ENCODE measurements at regions not wholly inside any gene's neighbourhood (a gene's known extent, or its start where the extent isn't known, plus 50 kb on each side); places are given as distances from the start of the nearest gene placed in this dataset.

GRCh38 chr5:3891113-3891512 lies 295.5 kb downstream of the IRX1 start:
- DNase-seq: no peak

- DNase-seq: no peak
Observed at GRCh38 chr5:3893527-3893926, 297.9 kb downstream of the IRX1 start.

- DNase-seq: no peak
Observed at GRCh38 chr5:3893975-3894374, 298.3 kb downstream of the IRX1 start.

GRCh38 chr5:3896098-3896497 lies 300.5 kb downstream of the IRX1 start:
- no peak for DNase-seq

- DNase-seq: no peak
Observed at GRCh38 chr5:3899093-3899492, 303.5 kb downstream of the IRX1 start.

GRCh38 chr5:3904584-3904983 lies 309.0 kb downstream of the IRX1 start:
- DNase-seq: no peak

GRCh38 chr5:3905031-3905430 lies 309.4 kb downstream of the IRX1 start:
- no peak for DNase-seq

GRCh38 chr5:3905521-3905920 lies 309.9 kb downstream of the IRX1 start:
- DNase-seq: no peak

- DNase-seq: no peak
Observed at GRCh38 chr5:3911111-3911510, 315.5 kb downstream of the IRX1 start.

- peak; percentile 28 for DNase-seq
Observed at GRCh38 chr5:3911773-3912172, 316.1 kb downstream of the IRX1 start.

GRCh38 chr5:3912790-3913189 lies 317.2 kb downstream of the IRX1 start:
- DNase-seq: no peak

- DNase-seq: peak; percentile 39
Observed at GRCh38 chr5:3913279-3913678, 317.6 kb downstream of the IRX1 start.

- no peak for DNase-seq
Observed at GRCh38 chr5:3925022-3925421, 329.4 kb downstream of the IRX1 start.

- DNase-seq: no peak
Observed at GRCh38 chr5:3925935-3926334, 330.3 kb downstream of the IRX1 start.

- no peak for DNase-seq
Observed at GRCh38 chr5:3929799-3930198, 334.2 kb downstream of the IRX1 start.

GRCh38 chr5:3931976-3932375 lies 336.3 kb downstream of the IRX1 start:
- no peak for DNase-seq

- DNase-seq: no peak
Observed at GRCh38 chr5:3933536-3933935, 337.9 kb downstream of the IRX1 start.

GRCh38 chr5:3933966-3934365 lies 338.3 kb downstream of the IRX1 start:
- no peak for DNase-seq

- no peak for DNase-seq
Observed at GRCh38 chr5:3943859-3944258, 348.2 kb downstream of the IRX1 start.

GRCh38 chr5:3944930-3945329 lies 349.3 kb downstream of the IRX1 start:
- no peak for DNase-seq

GRCh38 chr5:3948838-3949237 lies 353.2 kb downstream of the IRX1 start:
- no peak for DNase-seq

- no peak for DNase-seq
Observed at GRCh38 chr5:3954199-3954598, 358.6 kb downstream of the IRX1 start.

- DNase-seq: no peak
Observed at GRCh38 chr5:3954633-3955032, 359.0 kb downstream of the IRX1 start.

GRCh38 chr5:3957658-3958057 lies 362.0 kb downstream of the IRX1 start:
- no peak for DNase-seq

- no peak for DNase-seq
Observed at GRCh38 chr5:3958389-3958788, 362.8 kb downstream of the IRX1 start.

GRCh38 chr5:3962113-3962512 lies 366.5 kb downstream of the IRX1 start:
- DNase-seq: no peak
